ENCODE measurements at regions not wholly inside any gene's neighbourhood (a gene's known extent, or its start where the extent isn't known, plus 50 kb on each side); places are given as distances from the start of the nearest gene placed in this dataset.
"Not testable (repeated sequence)": the region's sequence is repeated elsewhere in the genome, so short reads cannot be mapped to it uniquely, and the experiment has no call there.

- DNase-seq, result no peak
Observed at GRCh38 chr20:41783423-41784208, 165.4 kb upstream of the CHD6 start.

DNA sequence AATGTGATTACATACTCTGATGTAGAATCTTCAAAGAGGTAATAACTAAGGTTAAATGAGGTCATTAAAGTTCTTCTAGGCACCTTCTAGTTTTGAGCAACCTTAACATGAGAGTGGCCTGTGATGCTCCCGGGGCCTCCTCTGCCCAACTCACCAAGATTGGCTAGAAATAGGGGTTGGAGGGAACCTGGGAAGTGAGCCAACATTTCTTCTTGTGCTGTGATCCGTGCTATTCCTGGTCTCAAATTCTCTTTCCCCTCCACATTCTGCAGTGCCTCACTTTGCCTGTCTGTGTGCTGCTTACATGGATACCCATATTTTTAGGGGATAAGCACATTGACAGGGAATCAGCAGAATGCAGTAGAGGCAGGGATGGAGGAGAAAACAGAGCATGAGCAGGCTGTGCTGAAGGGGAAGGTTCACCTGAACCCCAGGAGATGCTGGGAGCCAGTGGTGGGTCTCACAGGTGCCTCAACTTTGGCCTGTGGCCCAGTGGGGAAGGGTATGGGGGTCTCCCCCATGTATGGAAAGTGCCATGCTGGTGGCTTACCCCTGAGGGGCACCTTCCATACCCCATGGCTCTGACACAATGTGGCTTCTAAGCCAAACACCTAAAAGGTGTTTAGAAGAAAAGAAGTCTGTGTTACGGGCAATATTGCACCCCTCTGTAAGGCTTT, 164.7 kb upstream of the CHD6 start:
- no peak for DNase-seq

GRCh38 chr20:41782255-41782654, 164.1 kb upstream of the CHD6 start:
- DNase-seq, result no peak

GRCh38 chr20:41776421-41776820, 158.2 kb upstream of the CHD6 start:
- DNase-seq, result peak; percentile 29

GRCh38 chr20:41774291-41774690, 156.1 kb upstream of the CHD6 start:
- no peak for DNase-seq

GRCh38 chr20:41770965-41771364, 152.8 kb upstream of the CHD6 start:
- DNase-seq, result no peak

DNA sequence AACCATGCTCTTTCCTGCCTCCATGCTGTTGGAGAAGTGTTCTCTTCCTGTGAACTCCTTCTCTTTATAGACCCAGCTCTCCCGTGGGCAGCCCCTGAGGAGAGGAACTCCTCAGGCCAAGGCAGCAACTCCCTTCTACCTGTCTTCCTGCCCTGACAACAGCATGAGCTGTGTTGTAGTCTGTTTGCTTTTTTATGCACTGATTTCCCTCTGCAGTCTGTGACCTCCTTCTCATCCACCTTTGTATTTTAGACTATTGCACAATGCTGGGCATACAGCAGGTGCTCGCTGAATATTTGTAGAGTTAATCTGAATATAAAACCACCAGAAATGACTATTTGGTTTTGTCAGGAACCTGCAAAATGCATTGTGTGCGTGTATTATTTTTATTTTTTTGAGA, 152.2 kb upstream of the CHD6 start:
- DNase-seq, result no peak

DNA sequence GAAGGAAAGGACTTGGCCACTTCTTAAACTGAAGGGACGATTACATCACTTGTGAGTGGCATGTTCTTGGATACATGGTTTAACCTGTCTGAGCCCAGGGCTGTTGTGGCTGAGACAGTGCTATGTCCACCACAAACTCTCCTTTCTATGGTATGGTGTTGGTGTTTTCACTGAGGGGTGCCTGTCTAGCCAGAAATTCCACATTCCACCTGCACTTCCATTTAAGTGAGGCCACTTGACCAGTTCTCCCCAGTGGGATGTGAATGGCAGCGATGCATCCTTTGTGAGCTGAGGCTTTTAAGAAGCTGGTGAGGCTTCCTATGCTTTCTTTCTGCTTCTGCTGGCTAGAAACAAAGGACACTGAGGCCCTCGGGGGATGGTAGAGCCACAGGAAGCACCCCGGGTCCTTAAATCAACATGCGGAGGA, 151.4 kb upstream of the CHD6 start:
- peak; percentile 43 for DNase-seq

DNA sequence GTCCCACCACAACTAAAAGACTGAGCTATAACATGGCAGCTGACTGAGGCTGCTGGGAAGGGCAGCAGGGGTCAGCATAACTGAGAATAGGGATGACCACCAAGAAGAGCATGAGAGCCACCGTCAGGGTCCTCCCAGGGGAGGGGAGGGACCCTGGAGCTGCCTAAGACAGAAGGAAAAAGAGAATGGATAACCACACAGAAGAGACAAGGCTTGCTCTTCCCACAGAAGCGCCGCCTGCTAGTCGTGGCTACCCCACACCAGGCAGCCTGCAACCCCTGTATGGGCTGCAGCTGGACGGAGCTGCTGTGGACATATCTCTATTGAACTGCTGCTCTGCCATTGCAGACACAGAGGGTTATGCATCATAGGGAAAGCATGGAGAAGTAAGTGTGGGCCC, 132.0 kb upstream of the CHD6 start:
- DNase-seq, result no peak

GRCh38 chr20:41748756-41749582, 130.8 kb upstream of the CHD6 start:
- DNase-seq, result no peak

DNA sequence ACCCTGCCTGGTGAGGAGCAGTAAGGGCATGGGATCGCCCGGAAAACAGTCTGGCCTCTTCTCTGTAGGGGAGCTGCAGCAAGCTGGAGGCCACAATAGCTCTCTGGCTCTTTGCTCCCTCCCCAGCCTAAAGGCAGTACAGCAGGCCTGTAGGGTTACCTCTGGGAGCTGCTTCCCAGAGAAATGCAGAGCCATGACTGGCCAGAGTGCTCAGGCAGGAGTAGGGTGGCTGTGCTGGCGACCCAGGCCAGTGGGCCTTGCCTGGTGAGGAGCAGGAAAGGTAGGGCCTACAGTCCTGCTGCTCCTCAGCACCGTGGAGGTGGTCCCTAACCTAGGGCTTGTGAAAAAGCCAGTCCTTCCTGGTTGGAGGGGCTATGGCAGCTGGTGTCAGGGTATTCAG, 129.9 kb upstream of the CHD6 start:
- no peak for DNase-seq

GRCh38 chr20:41747226-41747625, 129.0 kb upstream of the CHD6 start:
- no peak for DNase-seq

GRCh38 chr20:41746635-41747034, 128.5 kb upstream of the CHD6 start:
- no peak for DNase-seq

DNA sequence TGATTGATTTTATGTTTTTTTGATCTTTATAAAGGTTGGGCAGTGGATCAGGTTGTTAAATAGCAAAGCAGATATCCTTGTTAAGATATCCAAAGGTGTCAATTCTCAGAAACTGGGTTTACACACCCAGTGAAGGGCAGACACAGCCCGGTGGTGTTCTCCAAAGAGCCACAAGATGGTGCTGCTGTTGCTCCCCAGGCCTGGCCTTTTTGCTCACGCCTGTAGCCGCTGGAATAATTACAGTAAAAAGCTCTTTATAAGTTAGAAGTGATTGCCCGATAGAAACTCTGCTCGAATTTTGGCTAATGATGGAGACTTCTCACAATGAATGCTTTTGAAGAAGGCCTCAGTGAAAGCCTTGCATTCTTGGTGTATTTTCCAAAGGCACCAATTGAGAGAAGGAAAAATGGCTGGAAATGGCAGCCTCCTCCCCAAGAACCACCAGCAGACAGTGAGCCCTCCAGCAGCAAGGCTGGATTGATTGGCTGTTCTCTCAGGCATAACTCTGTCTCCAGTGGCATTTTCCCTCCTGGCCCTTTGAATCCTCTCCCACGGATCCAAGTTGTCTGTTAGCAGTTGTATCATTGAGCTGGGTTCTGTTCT, 120.5 kb upstream of the CHD6 start:
- peak; percentile 59 for DNase-seq

DNA sequence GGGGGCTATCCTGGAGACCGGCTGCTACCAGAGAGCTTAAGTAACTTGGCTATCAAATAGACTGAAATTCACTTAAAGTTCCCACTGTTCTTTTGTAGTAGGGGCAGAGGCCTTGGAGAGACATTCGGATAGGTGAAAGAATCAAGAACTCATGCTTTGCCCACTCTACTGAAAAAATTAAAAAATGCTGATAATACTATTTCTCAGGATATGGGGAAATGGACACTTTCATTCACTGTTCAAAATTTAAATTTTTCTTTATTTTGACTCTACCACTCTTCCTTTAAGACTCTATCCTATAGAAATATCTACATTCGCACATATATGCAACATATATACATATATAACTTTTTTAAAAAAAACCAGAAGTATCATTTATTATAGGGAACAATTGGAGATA, 117.8 kb upstream of the CHD6 start:
- no peak for DNase-seq

GRCh38 chr20:41734506-41734945, 116.3 kb upstream of the CHD6 start:
- peak; percentile 58 for DNase-seq

DNA sequence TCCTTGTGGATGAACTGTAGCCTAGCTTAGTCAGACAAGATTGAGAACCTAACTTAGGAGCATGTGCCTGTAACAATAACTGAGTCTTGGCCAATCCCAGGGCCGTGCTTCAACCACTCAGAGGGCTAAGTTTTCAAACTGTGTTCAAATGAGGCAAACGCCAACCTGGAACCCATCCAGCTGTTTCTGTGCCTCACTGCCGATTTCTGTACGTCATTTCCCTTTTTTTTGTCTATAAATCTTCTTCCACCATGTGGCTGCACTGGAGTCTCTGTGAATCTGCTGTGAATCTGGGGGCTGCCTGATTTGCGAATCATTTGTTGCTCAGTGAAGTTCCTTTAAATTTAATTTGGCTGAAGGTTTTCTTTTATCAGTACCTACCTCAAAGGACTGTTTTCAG, 115.0 kb upstream of the CHD6 start:
- DNase-seq, result no peak

- DNase-seq, result not testable (repeated sequence)
Observed at GRCh38 chr20:41731198-41731597, 113.0 kb upstream of the CHD6 start.

GRCh38 chr20:41727681-41728080, 109.5 kb upstream of the CHD6 start:
- not testable (repeated sequence) for DNase-seq

DNA sequence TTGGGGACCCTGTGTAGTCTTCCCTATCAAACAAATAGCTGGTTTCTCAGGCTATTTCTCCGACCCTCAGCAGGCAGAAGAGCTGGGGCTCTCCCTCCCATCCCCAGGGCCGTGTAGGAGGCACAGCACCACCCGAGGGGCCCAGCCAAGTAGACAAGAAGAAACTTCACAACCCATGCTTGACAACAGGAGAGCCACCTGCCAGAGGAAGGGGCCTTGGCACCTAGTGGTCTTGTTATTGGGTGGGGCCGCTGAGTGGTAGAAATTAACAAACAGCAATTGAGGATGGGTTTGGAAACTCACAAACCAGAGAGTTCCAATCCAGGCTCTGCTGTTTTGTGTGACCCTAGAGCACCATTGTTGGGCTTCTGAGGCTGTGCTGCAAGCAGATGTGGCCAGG, 108.5 kb upstream of the CHD6 start:
- no peak for DNase-seq

DNA sequence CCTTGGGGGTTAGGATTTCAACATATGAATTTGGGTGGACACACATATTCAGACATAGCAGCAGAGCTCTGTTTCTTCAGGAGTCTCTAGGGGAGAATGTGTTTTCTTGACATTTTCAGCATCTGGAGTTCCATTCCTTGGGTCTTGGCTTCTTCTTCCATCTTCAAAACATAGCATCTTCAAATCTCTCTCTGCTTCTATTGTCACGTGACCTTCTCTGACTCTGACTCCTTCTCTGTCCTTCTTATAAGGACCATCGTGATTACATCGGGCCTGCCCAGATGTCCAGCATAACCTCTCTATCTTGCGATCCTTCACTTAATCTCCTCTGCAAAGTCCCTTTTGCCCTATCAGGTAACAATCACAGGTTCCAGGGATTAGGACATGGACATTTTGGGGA, 101.0 kb upstream of the CHD6 start:
- DNase-seq, result no peak

GRCh38 chr20:41717483-41717882, 99.3 kb upstream of the CHD6 start:
- peak; percentile 89 for DNase-seq

GRCh38 chr20:41716911-41717310, 98.7 kb upstream of the CHD6 start:
- no peak for DNase-seq
